ENCODE measurements at regions not wholly inside any gene's neighbourhood (a gene's known extent, or its start where the extent isn't known, plus 50 kb on each side); places are given as distances from the start of the nearest gene placed in this dataset.

- no peak for TF ChIP-seq PPARA (CRISPR knock-in tag; IDR thresholded peaks at IDR 0.05; ENCODE audit: borderline replicate concordance)
- TF ChIP-seq TOX (CRISPR knock-in tag; IDR thresholded peaks at IDR 0.05; ENCODE audit: borderline replicate concordance): no peak
- no peak for TF ChIP-seq ZNF70 (CRISPR knock-in tag; IDR thresholded peaks at IDR 0.05)
- no peak for TF ChIP-seq ZC3H10 (CRISPR knock-in tag; IDR thresholded peaks at IDR 0.05)
- TF ChIP-seq SNAI2 (CRISPR knock-in tag; IDR thresholded peaks at IDR 0.05): no peak
- no peak for TF ChIP-seq OSR1 (CRISPR knock-in tag; IDR thresholded peaks at IDR 0.05)
- no peak for TF ChIP-seq ESRRG (CRISPR knock-in tag; IDR thresholded peaks at IDR 0.05)
- TF ChIP-seq GLIS3 (CRISPR knock-in tag; IDR thresholded peaks at IDR 0.05): no peak
Observed at GRCh38 chr16:75922250-75922649, 196.0 kb upstream of the CPHXL start (continued).

- ATAC-seq: no peak
Observed at GRCh38 chr16:75924397-75924796, 198.1 kb upstream of the CPHXL start.

More at GRCh38 chr16:75924397-75924796, 198.1 kb upstream of the CPHXL start:
- no peak for TF ChIP-seq ZNF8 (CRISPR knock-in tag; IDR thresholded peaks at IDR 0.05)
- TF ChIP-seq GLIS3 (CRISPR knock-in tag; IDR thresholded peaks at IDR 0.05): no peak
- TF ChIP-seq PPARA (CRISPR knock-in tag; IDR thresholded peaks at IDR 0.05; ENCODE audit: borderline replicate concordance): no peak
- TF ChIP-seq CREB5 (CRISPR knock-in tag; IDR thresholded peaks at IDR 0.05; ENCODE audit: low read depth): no peak
- no peak for TF ChIP-seq BACH2 (CRISPR knock-in tag; IDR thresholded peaks at IDR 0.05; ENCODE audit: borderline replicate concordance)
- TF ChIP-seq RARB (CRISPR knock-in tag; IDR thresholded peaks at IDR 0.05): no peak
- TF ChIP-seq ZNF70 (CRISPR knock-in tag; IDR thresholded peaks at IDR 0.05): no peak
- no peak for TF ChIP-seq POU6F1 (CRISPR knock-in tag; IDR thresholded peaks at IDR 0.05; ENCODE audit: borderline replicate concordance, low read depth)
- TF ChIP-seq TSHZ2 (CRISPR knock-in tag; IDR thresholded peaks at IDR 0.05): no peak
- TF ChIP-seq ISL1 (CRISPR knock-in tag; IDR thresholded peaks at IDR 0.05): no peak
- TF ChIP-seq ZFP30 (CRISPR knock-in tag; IDR thresholded peaks at IDR 0.05): no peak
- no peak for TF ChIP-seq ESRRG (CRISPR knock-in tag; IDR thresholded peaks at IDR 0.05)
- no peak for TF ChIP-seq TOX (CRISPR knock-in tag; IDR thresholded peaks at IDR 0.05; ENCODE audit: borderline replicate concordance)
- TF ChIP-seq PATZ1 (CRISPR knock-in tag; IDR thresholded peaks at IDR 0.05; ENCODE audit: borderline replicate concordance): no peak
- TF ChIP-seq ZNF565 (CRISPR knock-in tag; conservative IDR thresholded peaks at IDR 0.05; ENCODE audit: low read depth): no peak
- TF ChIP-seq ZFP3 (CRISPR knock-in tag; IDR thresholded peaks at IDR 0.05): no peak
- no peak for TF ChIP-seq CSDC2 (CRISPR knock-in tag; IDR thresholded peaks at IDR 0.05)
